Liver (tissue), 8 donors: ENCODE measurements at regions not wholly inside any gene's neighbourhood (a gene's known extent, or its start where the extent isn't known, plus 50 kb on each side); places are given as distances from the start of the nearest gene placed in this dataset.

Source experiments
- DNase-seq: peaks from one replicate; pipeline ENCODE4 v3.0.0-alpha.2; 2017; ENCODE audit warnings: low spot score
- H3K27ac ChIP-seq, 2 donors: one replicate each; pipeline ENCODE4 v1.7.0; 2013; ENCODE audit warnings: inconsistent platforms in 2 of 2, low read length in 2 of 2, control low read depth in 1 of 2, low read depth in 1 of 2, mild to moderate bottlenecking in 1 of 2
- H3K27me3 ChIP-seq, 4 donors: one replicate each; pipeline versions ENCODE4 v1.6.1 to v1.7.0; 2013; ENCODE audit warnings: low read length in 3 of 4, inconsistent platforms in 1 of 4, mild to moderate bottlenecking in 1 of 4, moderate library complexity in 1 of 4; ENCODE audit not compliant: control insufficient read depth in 4 of 4, insufficient read depth in 4 of 4
- H3K36me3 ChIP-seq, 4 donors: one replicate each; pipeline versions ENCODE4 v1.6.1 to v1.7.0; 2013; ENCODE audit warnings: low read length in 3 of 4, mild to moderate bottlenecking in 3 of 4, low read depth in 1 of 4, moderate library complexity in 1 of 4; ENCODE audit not compliant: control insufficient read depth in 4 of 4, insufficient read depth in 3 of 4
- H3K4me1 ChIP-seq, 4 donors: one replicate each; pipeline versions ENCODE4 v1.6.1 to v1.7.0; 2013; ENCODE audit warnings: low read length in 3 of 4, mild to moderate bottlenecking in 3 of 4, moderate library complexity in 1 of 4; ENCODE audit not compliant: control insufficient read depth in 4 of 4, insufficient read depth in 4 of 4
- H3K4me3 ChIP-seq, 3 donors: one replicate each; pipeline versions ENCODE4 v1.6.1 to v1.7.0; 2013; ENCODE audit warnings: low read length in 3 of 3, control low read depth in 1 of 3, low read depth in 1 of 3, mild to moderate bottlenecking in 1 of 3
- H3K9ac ChIP-seq, 2 donors: one replicate each; pipeline ENCODE4 v1.7.0; 2013; ENCODE audit warnings: low read length in 2 of 2, mild to moderate bottlenecking in 2 of 2, moderate library complexity in 2 of 2, control low read depth in 1 of 2, low read depth in 1 of 2
- H3K9me3 ChIP-seq, 4 donors: one replicate each; pipeline versions ENCODE4 v1.6.1 to v1.7.0; 2013; ENCODE audit warnings: low read length in 3 of 4; ENCODE audit not compliant: control insufficient read depth in 4 of 4
- EGR1 ChIP-seq, 2 donors: IDR thresholded peaks; 2 replicates each; pipeline ENCODE4 v1.6.1; 2016 to 2018; ENCODE audit warnings: antibody characterized with exemption in 2 of 2, low read depth in 2 of 2
- FOXA1 ChIP-seq: IDR thresholded peaks from 2 replicates; pipeline ENCODE4 v1.6.1; 2016; ENCODE audit warnings: antibody characterized with exemption
- FOXA2 ChIP-seq: IDR thresholded peaks from 2 replicates; pipeline ENCODE4 v1.6.1; 2016; ENCODE audit warnings: antibody characterized with exemption
- GABPA ChIP-seq, 2 donors: IDR thresholded peaks in 1 of 2; conservative IDR thresholded peaks in 1 of 2; 2 replicates each; pipeline ENCODE4 v1.6.1; 2016; ENCODE audit warnings: antibody characterized with exemption in 2 of 2, mild to moderate bottlenecking in 1 of 2, moderate library complexity in 1 of 2
- JUND ChIP-seq, 2 donors: IDR thresholded peaks; 2 replicates each; pipeline ENCODE4 v1.6.1; 2016; ENCODE audit warnings: antibody characterized with exemption in 2 of 2
- NR2F2 ChIP-seq: IDR thresholded peaks from 2 replicates; pipeline ENCODE4 v1.6.1; 2016; ENCODE audit warnings: antibody characterized with exemption
- RAD21 ChIP-seq, 2 donors: IDR thresholded peaks; 2 replicates each; pipeline ENCODE4 v1.6.1; 2016; ENCODE audit warnings: antibody characterized with exemption in 2 of 2, mild to moderate bottlenecking in 2 of 2
- RXRA ChIP-seq, 2 donors: IDR thresholded peaks; 2 replicates each; pipeline ENCODE4 v1.6.1; 2017 to 2018; ENCODE audit warnings: antibody characterized with exemption in 2 of 2, mild to moderate bottlenecking in 1 of 2
- TAF1 ChIP-seq: conservative IDR thresholded peaks from 2 replicates; pipeline ENCODE4 v1.6.1; 2016; ENCODE audit warnings: antibody characterized with exemption, mild to moderate bottlenecking
- YY1 ChIP-seq: IDR thresholded peaks from 2 replicates; pipeline ENCODE4 v1.6.1; 2016; ENCODE audit warnings: antibody characterized with exemption, mild to moderate bottlenecking
- WGBS: extraction: QIAGEN DNeasy Blood & Tissue Kit; methylation state at CpG from one replicate; pipeline ENCODE4 v1.1.7; 2013; 5-methylcytosine and 5-hydroxymethylcytosine counted together
- TF ChIP-seq, protein P1 (sequence below): IDR thresholded peaks from 2 replicates; pipeline ENCODE4 v1.6.1; 2016; ENCODE audit warnings: antibody characterized with exemption
- TF ChIP-seq, protein P2 (sequence below): IDR thresholded peaks from 2 replicates; pipeline ENCODE4 v1.6.1; 2016; ENCODE audit warnings: antibody characterized with exemption, mild to moderate bottlenecking
- TF ChIP-seq, protein P3 (sequence below): fragments of 150-350 bp; IDR thresholded peaks from 2 replicates; pipeline ENCODE4 v1.5.1; 2017; ENCODE audit warnings: improper control_type of control experiment, low read depth, low read length; ENCODE audit not compliant: missing input control
- TF ChIP-seq, protein P4 (sequence below): IDR thresholded peaks from 2 replicates; pipeline ENCODE4 v1.6.1; 2016; ENCODE audit warnings: antibody characterized with exemption
- TF ChIP-seq, protein P5 (sequence below): IDR thresholded peaks from 2 replicates; pipeline ENCODE4 v1.6.1; 2016; ENCODE audit warnings: antibody characterized with exemption
- donor health status: healthy.
- donor health status: healthy.
- donor health status: healthy.
- donor health status: healthy.
- donor health status: healthy.

DNA sequence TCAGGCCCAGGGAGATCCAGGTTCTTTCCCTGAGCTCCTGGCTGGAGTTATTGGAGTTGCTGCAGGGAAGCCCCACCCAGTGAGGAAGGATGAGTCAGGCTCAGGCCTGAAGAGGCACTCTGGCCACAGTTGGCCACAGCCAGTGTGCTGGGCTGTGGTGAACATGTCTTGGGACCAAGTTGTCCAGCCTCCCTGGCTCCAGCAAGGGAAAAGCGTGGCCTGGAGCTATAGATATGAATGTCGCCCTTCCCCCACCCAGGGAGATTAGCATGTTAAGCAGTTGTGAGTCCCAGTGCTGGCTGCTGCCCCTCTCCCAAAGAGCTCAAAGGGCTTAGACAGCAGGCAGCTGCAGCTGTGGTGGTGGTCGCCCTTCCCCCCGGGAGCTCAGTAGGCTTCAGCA is 963.2 kb downstream of the ROBO2 start:
- Histone ChIP-seq H3K27ac (no peak overlapping the region), H3K9me3 (peaks cover 0 to 5% (median 0%) of the 10 kb centered on the region in 4 donors), H3K9ac (no peak overlapping the region), H3K27me3 (no peaks in the 10 kb centered on the region), H3K4me3 (no peak overlapping the region), H3K36me3 (no peaks in the 10 kb centered on the region), H3K4me1 (no peaks in the 10 kb centered on the region)
- DNase-seq: no peak
- 83% methylated on average over 4 of the region's 4 CpGs for WGBS
- TF ChIP-seq FOXA2 (no peak), TAF1 (no peak), RXRA (IDR thresholded peaks at IDR 0.05) (no peak), EGR1 (IDR thresholded peaks at IDR 0.05; ENCODE audit: low read depth in 2 of 2) (no peak), NR2F2 (no peak), JUND (IDR thresholded peaks at IDR 0.05) (no peak), YY1 (no peak), GABPA (IDR thresholded peaks at IDR 0.05 in 1 of 2, conservative IDR thresholded peaks at IDR 0.05 in 1 of 2) (no peak)
- TF ChIP-seq, protein P1, sequence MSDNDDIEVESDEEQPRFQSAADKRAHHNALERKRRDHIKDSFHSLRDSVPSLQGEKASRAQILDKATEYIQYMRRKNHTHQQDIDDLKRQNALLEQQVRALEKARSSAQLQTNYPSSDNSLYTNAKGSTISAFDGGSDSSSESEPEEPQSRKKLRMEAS: no peak
- TF ChIP-seq, protein P2, sequence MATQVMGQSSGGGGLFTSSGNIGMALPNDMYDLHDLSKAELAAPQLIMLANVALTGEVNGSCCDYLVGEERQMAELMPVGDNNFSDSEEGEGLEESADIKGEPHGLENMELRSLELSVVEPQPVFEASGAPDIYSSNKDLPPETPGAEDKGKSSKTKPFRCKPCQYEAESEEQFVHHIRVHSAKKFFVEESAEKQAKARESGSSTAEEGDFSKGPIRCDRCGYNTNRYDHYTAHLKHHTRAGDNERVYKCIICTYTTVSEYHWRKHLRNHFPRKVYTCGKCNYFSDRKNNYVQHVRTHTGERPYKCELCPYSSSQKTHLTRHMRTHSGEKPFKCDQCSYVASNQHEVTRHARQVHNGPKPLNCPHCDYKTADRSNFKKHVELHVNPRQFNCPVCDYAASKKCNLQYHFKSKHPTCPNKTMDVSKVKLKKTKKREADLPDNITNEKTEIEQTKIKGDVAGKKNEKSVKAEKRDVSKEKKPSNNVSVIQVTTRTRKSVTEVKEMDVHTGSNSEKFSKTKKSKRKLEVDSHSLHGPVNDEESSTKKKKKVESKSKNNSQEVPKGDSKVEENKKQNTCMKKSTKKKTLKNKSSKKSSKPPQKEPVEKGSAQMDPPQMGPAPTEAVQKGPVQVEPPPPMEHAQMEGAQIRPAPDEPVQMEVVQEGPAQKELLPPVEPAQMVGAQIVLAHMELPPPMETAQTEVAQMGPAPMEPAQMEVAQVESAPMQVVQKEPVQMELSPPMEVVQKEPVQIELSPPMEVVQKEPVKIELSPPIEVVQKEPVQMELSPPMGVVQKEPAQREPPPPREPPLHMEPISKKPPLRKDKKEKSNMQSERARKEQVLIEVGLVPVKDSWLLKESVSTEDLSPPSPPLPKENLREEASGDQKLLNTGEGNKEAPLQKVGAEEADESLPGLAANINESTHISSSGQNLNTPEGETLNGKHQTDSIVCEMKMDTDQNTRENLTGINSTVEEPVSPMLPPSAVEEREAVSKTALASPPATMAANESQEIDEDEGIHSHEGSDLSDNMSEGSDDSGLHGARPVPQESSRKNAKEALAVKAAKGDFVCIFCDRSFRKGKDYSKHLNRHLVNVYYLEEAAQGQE: no peak
- TF ChIP-seq, protein P3, sequence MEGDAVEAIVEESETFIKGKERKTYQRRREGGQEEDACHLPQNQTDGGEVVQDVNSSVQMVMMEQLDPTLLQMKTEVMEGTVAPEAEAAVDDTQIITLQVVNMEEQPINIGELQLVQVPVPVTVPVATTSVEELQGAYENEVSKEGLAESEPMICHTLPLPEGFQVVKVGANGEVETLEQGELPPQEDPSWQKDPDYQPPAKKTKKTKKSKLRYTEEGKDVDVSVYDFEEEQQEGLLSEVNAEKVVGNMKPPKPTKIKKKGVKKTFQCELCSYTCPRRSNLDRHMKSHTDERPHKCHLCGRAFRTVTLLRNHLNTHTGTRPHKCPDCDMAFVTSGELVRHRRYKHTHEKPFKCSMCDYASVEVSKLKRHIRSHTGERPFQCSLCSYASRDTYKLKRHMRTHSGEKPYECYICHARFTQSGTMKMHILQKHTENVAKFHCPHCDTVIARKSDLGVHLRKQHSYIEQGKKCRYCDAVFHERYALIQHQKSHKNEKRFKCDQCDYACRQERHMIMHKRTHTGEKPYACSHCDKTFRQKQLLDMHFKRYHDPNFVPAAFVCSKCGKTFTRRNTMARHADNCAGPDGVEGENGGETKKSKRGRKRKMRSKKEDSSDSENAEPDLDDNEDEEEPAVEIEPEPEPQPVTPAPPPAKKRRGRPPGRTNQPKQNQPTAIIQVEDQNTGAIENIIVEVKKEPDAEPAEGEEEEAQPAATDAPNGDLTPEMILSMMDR: no peak
- TF ChIP-seq, protein P4, sequence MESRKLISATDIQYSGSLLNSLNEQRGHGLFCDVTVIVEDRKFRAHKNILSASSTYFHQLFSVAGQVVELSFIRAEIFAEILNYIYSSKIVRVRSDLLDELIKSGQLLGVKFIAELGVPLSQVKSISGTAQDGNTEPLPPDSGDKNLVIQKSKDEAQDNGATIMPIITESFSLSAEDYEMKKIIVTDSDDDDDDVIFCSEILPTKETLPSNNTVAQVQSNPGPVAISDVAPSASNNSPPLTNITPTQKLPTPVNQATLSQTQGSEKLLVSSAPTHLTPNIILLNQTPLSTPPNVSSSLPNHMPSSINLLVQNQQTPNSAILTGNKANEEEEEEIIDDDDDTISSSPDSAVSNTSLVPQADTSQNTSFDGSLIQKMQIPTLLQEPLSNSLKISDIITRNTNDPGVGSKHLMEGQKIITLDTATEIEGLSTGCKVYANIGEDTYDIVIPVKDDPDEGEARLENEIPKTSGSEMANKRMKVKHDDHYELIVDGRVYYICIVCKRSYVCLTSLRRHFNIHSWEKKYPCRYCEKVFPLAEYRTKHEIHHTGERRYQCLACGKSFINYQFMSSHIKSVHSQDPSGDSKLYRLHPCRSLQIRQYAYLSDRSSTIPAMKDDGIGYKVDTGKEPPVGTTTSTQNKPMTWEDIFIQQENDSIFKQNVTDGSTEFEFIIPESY: no peak

DNA sequence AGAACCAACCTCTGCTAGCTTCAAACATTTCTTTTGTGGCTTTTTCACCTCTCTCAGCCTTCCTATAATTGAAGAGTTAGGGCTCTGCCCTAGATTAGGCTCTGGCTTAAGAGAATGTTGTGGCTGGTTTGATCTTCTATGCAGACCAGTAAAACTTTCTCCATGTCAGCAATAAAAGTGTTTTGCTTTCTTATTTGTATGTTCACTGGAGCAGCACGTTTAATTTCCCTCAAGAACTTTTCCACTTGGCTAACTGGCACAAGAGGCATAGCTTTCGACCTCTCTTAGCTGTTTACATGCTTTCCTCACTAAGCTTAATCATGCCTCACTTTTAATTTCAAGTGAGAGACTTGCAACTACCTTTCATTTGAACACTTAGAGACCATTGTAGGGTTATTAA is 964.7 kb downstream of the ROBO2 start:
- Histone ChIP-seq H3K27ac (no peak overlapping the region), H3K4me1 (no peaks in the 10 kb centered on the region), H3K36me3 (no peaks in the 10 kb centered on the region), H3K4me3 (no peak overlapping the region), H3K9me3 (peaks cover 0 to 5% (median 0%) of the 10 kb centered on the region in 4 donors), H3K9ac (no peak overlapping the region), H3K27me3 (no peaks in the 10 kb centered on the region)
- 56% methylated on average over 2 of the region's 2 CpGs for WGBS
- no peak for DNase-seq
- TF ChIP-seq GABPA (IDR thresholded peaks at IDR 0.05 in 1 of 2, conservative IDR thresholded peaks at IDR 0.05 in 1 of 2) (no peak), YY1 (no peak), FOXA1 (no peak), RAD21 (IDR thresholded peaks at IDR 0.05) (no peak), FOXA2 (no peak)
- TF ChIP-seq, protein P1: no peak
- TF ChIP-seq, protein P2: no peak
- TF ChIP-seq, protein P4: no peak
- TF ChIP-seq, protein P5, sequence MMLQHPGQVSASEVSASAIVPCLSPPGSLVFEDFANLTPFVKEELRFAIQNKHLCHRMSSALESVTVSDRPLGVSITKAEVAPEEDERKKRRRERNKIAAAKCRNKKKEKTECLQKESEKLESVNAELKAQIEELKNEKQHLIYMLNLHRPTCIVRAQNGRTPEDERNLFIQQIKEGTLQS: no peak
